ENCODE measurements at regions not wholly inside any gene's neighbourhood (a gene's known extent, or its start where the extent isn't known, plus 50 kb on each side); places are given as distances from the start of the nearest gene placed in this dataset.
"Not testable (repeated sequence)": the region's sequence is repeated elsewhere in the genome, so short reads cannot be mapped to it uniquely, and the experiment has no call there.

- H2AFZ ChIP-seq (ENCODE audit: low read depth, low read length): no peak overlapping the region
- no peak for TF ChIP-seq EZH2phosphoT487 (IDR thresholded peaks at IDR 0.05; ENCODE audit: low read depth)
- no peak for TF ChIP-seq CTCF (IDR thresholded peaks at IDR 0.05; ENCODE audit: low read depth, low read length)
- no peaks in the 10 kb centered on the region for H3K79me2 ChIP-seq (ENCODE audit: low read length)
- no peaks in the 10 kb centered on the region for H3K27me3 ChIP-seq (ENCODE audit: low read depth, low read length)
- H3K27ac ChIP-seq (ENCODE audit: low read length): no peak overlapping the region
- H4K20me1 ChIP-seq (ENCODE audit: insufficient read depth, low read length): no peaks in the 10 kb centered on the region
- H3K4me2 ChIP-seq (ENCODE audit: low read length): no peak overlapping the region
- no peaks in the 10 kb centered on the region for H3K36me3 ChIP-seq (replicated peaks; ENCODE audit: low read depth, low read length)
- no peak overlapping the region for H3K9ac ChIP-seq (ENCODE audit: low read length)
- no peaks in the 10 kb centered on the region for H3K4me1 ChIP-seq (ENCODE audit: low read length)
- no peak overlapping the region for H3K4me3 ChIP-seq (ENCODE audit: low read length)
- H3K9me3 ChIP-seq (ENCODE audit: insufficient read depth, low read length): no peaks in the 10 kb centered on the region
Observed at GRCh38 chr14:101090976-101091375, 187.5 kb upstream of the RTL1 start.

- not testable (repeated sequence) for H3K9me3 ChIP-seq (ENCODE audit: insufficient read depth, low read length); H3K9ac ChIP-seq (ENCODE audit: low read length); H3K36me3 ChIP-seq (replicated peaks; ENCODE audit: low read depth, low read length); H3K4me3 ChIP-seq (ENCODE audit: low read length); H3K27me3 ChIP-seq (ENCODE audit: low read depth, low read length); H3K4me2 ChIP-seq (ENCODE audit: low read length); H3K4me1 ChIP-seq (ENCODE audit: low read length); H2AFZ ChIP-seq (ENCODE audit: low read depth, low read length); H3K27ac ChIP-seq (ENCODE audit: low read length); H3K79me2 ChIP-seq (ENCODE audit: low read length); H4K20me1 ChIP-seq (ENCODE audit: insufficient read depth, low read length)
Observed at GRCh38 chr14:101094916-101095315, 191.4 kb upstream of the RTL1 start.

DNA sequence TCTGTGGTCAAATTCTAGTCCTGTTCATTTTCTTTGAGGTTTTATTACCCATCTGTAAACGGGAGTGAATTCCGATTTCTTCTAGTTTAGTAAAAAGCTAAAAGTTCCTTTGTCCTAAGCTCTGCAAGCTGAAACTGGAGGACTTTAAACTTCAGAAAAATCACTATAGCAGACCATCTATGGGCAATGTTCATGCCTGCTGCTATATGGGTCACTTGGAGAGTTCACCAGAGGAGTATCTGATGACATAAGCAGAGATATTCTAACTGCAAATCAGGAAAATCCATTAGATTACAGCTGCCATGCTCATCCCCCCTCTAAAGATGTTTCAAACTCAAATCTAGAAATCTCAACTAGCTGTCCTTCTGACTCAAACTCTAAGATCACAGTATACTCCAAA is 193.0 kb upstream of the RTL1 start:
- Histone ChIP-seq H3K9me3 (ENCODE audit: insufficient read depth, low read length) (no peaks in the 10 kb centered on the region), H3K9ac (ENCODE audit: low read length) (no peak overlapping the region), H4K20me1 (ENCODE audit: insufficient read depth, low read length) (no peaks in the 10 kb centered on the region), H3K4me3 (ENCODE audit: low read length) (no peak overlapping the region), H3K79me2 (ENCODE audit: low read length) (no peaks in the 10 kb centered on the region), H3K27ac (ENCODE audit: low read length) (no peak overlapping the region), H3K27me3 (ENCODE audit: low read depth, low read length) (no peaks in the 10 kb centered on the region), H3K4me2 (ENCODE audit: low read length) (no peak overlapping the region), H3K36me3 (replicated peaks; ENCODE audit: low read depth, low read length) (no peaks in the 10 kb centered on the region), H2AFZ (ENCODE audit: low read depth, low read length) (no peak overlapping the region), H3K4me1 (ENCODE audit: low read length) (no peaks in the 10 kb centered on the region)
- TF ChIP-seq EZH2phosphoT487 (IDR thresholded peaks at IDR 0.05; ENCODE audit: low read depth): no peak

- Histone ChIP-seq H2AFZ (ENCODE audit: low read depth, low read length) (no peak overlapping the region), H3K9ac (ENCODE audit: low read length) (no peak overlapping the region), H3K4me3 (ENCODE audit: low read length) (no peak overlapping the region), H3K36me3 (replicated peaks; ENCODE audit: low read depth, low read length) (no peaks in the 10 kb centered on the region), H3K27me3 (ENCODE audit: low read depth, low read length) (no peaks in the 10 kb centered on the region), H3K4me1 (ENCODE audit: low read length) (no peaks in the 10 kb centered on the region), H4K20me1 (ENCODE audit: insufficient read depth, low read length) (no peaks in the 10 kb centered on the region), H3K4me2 (ENCODE audit: low read length) (no peak overlapping the region), H3K79me2 (ENCODE audit: low read length) (no peaks in the 10 kb centered on the region), H3K9me3 (ENCODE audit: insufficient read depth, low read length) (no peaks in the 10 kb centered on the region), H3K27ac (ENCODE audit: low read length) (no peak overlapping the region)
- TF ChIP-seq CTCF (IDR thresholded peaks at IDR 0.05; ENCODE audit: low read depth, low read length) (no peak), EZH2phosphoT487 (IDR thresholded peaks at IDR 0.05; ENCODE audit: low read depth) (no peak)
Observed at GRCh38 chr14:101097109-101097793, 193.7 kb upstream of the RTL1 start.

DNA sequence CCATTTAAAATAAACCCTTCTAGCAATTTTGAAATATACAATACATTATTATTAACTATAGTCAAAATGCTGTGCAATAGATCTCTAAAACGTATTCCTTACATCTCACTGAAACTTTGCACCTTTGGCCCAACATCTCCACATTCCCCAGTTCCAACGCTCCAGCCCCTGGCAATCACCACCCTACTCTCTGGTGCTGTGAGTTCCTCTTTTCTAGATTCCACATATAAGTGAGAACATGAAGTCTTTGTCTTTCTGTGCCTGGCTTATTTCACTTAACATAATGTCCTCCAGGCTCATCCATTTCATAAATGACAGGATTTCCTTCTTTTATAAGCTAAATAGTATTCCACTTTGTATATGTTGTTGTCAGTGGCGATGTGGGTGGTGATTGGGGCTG is 194.7 kb upstream of the RTL1 start:
- Histone ChIP-seq H3K4me1 (ENCODE audit: low read length) (no peaks in the 10 kb centered on the region), H3K4me3 (ENCODE audit: low read length) (no peak overlapping the region), H3K4me2 (ENCODE audit: low read length) (no peak overlapping the region), H2AFZ (ENCODE audit: low read depth, low read length) (no peak overlapping the region), H3K9ac (ENCODE audit: low read length) (no peak overlapping the region), H4K20me1 (ENCODE audit: insufficient read depth, low read length) (no peaks in the 10 kb centered on the region), H3K79me2 (ENCODE audit: low read length) (no peaks in the 10 kb centered on the region), H3K9me3 (ENCODE audit: insufficient read depth, low read length) (no peaks in the 10 kb centered on the region), H3K27me3 (ENCODE audit: low read depth, low read length) (no peaks in the 10 kb centered on the region), H3K36me3 (replicated peaks; ENCODE audit: low read depth, low read length) (no peaks in the 10 kb centered on the region), H3K27ac (ENCODE audit: low read length) (no peak overlapping the region)
- TF ChIP-seq CTCF (IDR thresholded peaks at IDR 0.05; ENCODE audit: low read depth, low read length) (no peak), EZH2phosphoT487 (IDR thresholded peaks at IDR 0.05; ENCODE audit: low read depth) (no peak)

Data from OCI-LY3 (cell line).